A549 (cell line): ENCODE measurements at regions not wholly inside any gene's neighbourhood (a gene's known extent, or its start where the extent isn't known, plus 50 kb on each side); places are given as distances from the start of the nearest gene placed in this dataset.

Experiments
- ATAC-seq, 2 experiments: fragments of 200-7000 bp in 1 of 2; fragments of >200 bp in 1 of 2; cut with Nextera tagmentation in 1 of 2; cut with Tn5 transposase in 1 of 2; 3 replicates each; pipeline versions ENCODE4 v1.8.0 to v1.9.1; 2018 to 2020; ENCODE audit warnings: mild to moderate bottlenecking in 1 of 2, moderate library complexity in 1 of 2
- CTCF ChIA-PET: fragments of 300-600 bp; sonication (Branson Sonifier 250); formaldehyde crosslinking; extraction: SDS; loops from one replicate; lab custom pipeline; 2021; ENCODE audit warnings: antibody characterized with exemption, inconsistent platforms; lab: Yijun Ruan, JAX
- POLR2A ChIA-PET: fragments of 350-600 bp; formaldehyde crosslinking; extraction: SDS; loops from one replicate; lab custom pipeline; 2021; ENCODE audit warnings: antibody characterized with exemption, inconsistent platforms; lab: Yijun Ruan, JAX
- DNase-seq, 2 experiments: peaks; one replicate each; pipeline versions ENCODE4 v3.0.0 to v3.0.0-alpha.2; 2011 to 2016; ENCODE audit warnings: low read depth in 1 of 2, low spot score in 1 of 2
- FAIRE-seq: peaks from 2 replicates; lab custom pipeline; 2011; peaks lifted over from hg19 to GRCh38; lab: Jason Lieb, UNC
- H3K27ac ChIP-seq, 2 experiments: fragments of >200 bp; sonication (Bioruptor Twin); formaldehyde crosslinking; 3 replicates each; pipeline ENCODE4 v1.5.1; 2016 to 2017
- H3K4me1 ChIP-seq: fragments of >200 bp; sonication (Bioruptor Twin); formaldehyde crosslinking; 3 replicates; pipeline ENCODE4 v1.6.1; 2016
- H3K4me2 ChIP-seq: fragments of >200 bp; sonication (Bioruptor Twin); formaldehyde crosslinking; 3 replicates; pipeline ENCODE4 v1.6.1; 2016
- H3K4me3 ChIP-seq: fragments of >200 bp; sonication (Bioruptor Twin); formaldehyde crosslinking; 3 replicates; pipeline ENCODE4 v1.5.1; 2016
- H3K9me3 ChIP-seq: fragments of >200 bp; sonication (Bioruptor Twin); formaldehyde crosslinking; 3 replicates; pipeline ENCODE4 v1.6.1; 2016
- BCL3 ChIP-seq: fragments of >200 bp; sonication (Bioruptor Twin); formaldehyde crosslinking; IDR thresholded peaks from 3 replicates; pipeline ENCODE4 v1.6.1; 2016
- CBX2 ChIP-seq: fragments of 200-600 bp; sonication (generic); IDR thresholded peaks from 2 replicates; pipeline ENCODE4 v1.6.1; 2016; ENCODE audit warnings: low read depth, mild to moderate bottlenecking, borderline replicate concordance
- CHD2 ChIP-seq: fragments of 150-350 bp; IDR thresholded peaks from 2 replicates; pipeline ENCODE4 v1.6.1; 2014; ENCODE audit warnings: low read length; ENCODE audit not compliant: partially characterized antibody
- CHD4 ChIP-seq: fragments of 200-600 bp; sonication (generic); IDR thresholded peaks from 2 replicates; pipeline ENCODE4 v1.6.1; 2016; ENCODE audit warnings: antibody characterized with exemption, mild to moderate bottlenecking, borderline replicate concordance
- E2F6 ChIP-seq: IDR thresholded peaks from 2 replicates; pipeline ENCODE4 v1.6.1; 2012; ENCODE audit warnings: low read depth, borderline replicate concordance
- EHMT2 ChIP-seq: fragments of 200-600 bp; sonication (generic); IDR thresholded peaks from 2 replicates; pipeline ENCODE4 v1.6.1; 2016; ENCODE audit warnings: antibody characterized with exemption, low read depth, mild to moderate bottlenecking, moderate library complexity
- ESRRA ChIP-seq: fragments of 150-350 bp; IDR thresholded peaks from 2 replicates; pipeline ENCODE4 v1.6.1; 2014; ENCODE audit warnings: mild to moderate bottlenecking, low read length, borderline replicate concordance
- FOSB ChIP-seq: fragments of 250-450 bp; sonication (Bioruptor Pico); IDR thresholded peaks from 2 replicates; pipeline ENCODE4 v1.5.0; 2020; ENCODE audit warnings: mild to moderate bottlenecking, moderate library complexity
- FOXS1 ChIP-seq: fragments of 250-450 bp; sonication (Bioruptor Pico); IDR thresholded peaks from 2 replicates; pipeline ENCODE4 v1.5.0; 2020; ENCODE audit warnings: mild to moderate bottlenecking, moderate library complexity
- KDM1A ChIP-seq: fragments of 200-600 bp; sonication (generic); IDR thresholded peaks from 2 replicates; pipeline ENCODE4 v1.6.1; 2016; ENCODE audit warnings: low read depth, mild to moderate bottlenecking
- KDM5A ChIP-seq: fragments of 200-600 bp; sonication (generic); IDR thresholded peaks from 2 replicates; pipeline ENCODE4 v1.6.1; 2016; ENCODE audit warnings: antibody characterized with exemption, mild to moderate bottlenecking
- MAX ChIP-seq: IDR thresholded peaks from 2 replicates; pipeline ENCODE4 v1.6.1; 2012
- NR3C1 ChIP-seq: fragments of >200 bp; sonication (Bioruptor Twin); formaldehyde crosslinking; IDR thresholded peaks from 3 replicates; pipeline ENCODE4 v1.6.1; 2017
- PHF8 ChIP-seq: fragments of 200-600 bp; sonication (generic); IDR thresholded peaks from 2 replicates; pipeline ENCODE4 v1.6.1; 2016; ENCODE audit warnings: low read depth, mild to moderate bottlenecking, antibody characterized with exemption, moderate library complexity, borderline replicate concordance
- RAD21 ChIP-seq, 2 experiments: fragments of >200 bp in 1 of 2; sonication (Bioruptor Twin) in 1 of 2; formaldehyde crosslinking in 1 of 2; IDR thresholded peaks in 1 of 2; conservative IDR thresholded peaks in 1 of 2; 2 replicates in 1 of 2; 3 replicates in 1 of 2; pipeline ENCODE4 v1.6.1; 2012 to 2018; ENCODE audit warnings: inconsistent platforms in 1 of 2
- RCOR1 ChIP-seq: fragments of 150-350 bp; IDR thresholded peaks from 2 replicates; pipeline ENCODE4 v1.6.1; 2014; ENCODE audit warnings: antibody characterized with exemption, low read length, low read depth
- RFX5 ChIP-seq: fragments of 450-650 bp; IDR thresholded peaks from 2 replicates; pipeline ENCODE4 v1.7.1; 2014; ENCODE audit warnings: antibody characterized with exemption, mild to moderate bottlenecking, moderate library complexity
- TFCP2L1 ChIP-seq: fragments of 250-450 bp; sonication (Bioruptor Pico); IDR thresholded peaks from 2 replicates; pipeline ENCODE4 v1.5.0; 2021; ENCODE audit warnings: mild to moderate bottlenecking
- ZFP36 ChIP-seq: fragments of 450-650 bp; IDR thresholded peaks from 2 replicates; pipeline ENCODE4 v1.6.1; 2014; ENCODE audit warnings: borderline replicate concordance; ENCODE audit not compliant: partially characterized antibody
- ZNF302 ChIP-seq: fragments of 250-450 bp; sonication (Bioruptor Pico); IDR thresholded peaks from 2 replicates; pipeline ENCODE4 v1.9.0; 2021; ENCODE audit warnings: inconsistent platforms, mild to moderate bottlenecking, moderate library complexity
- ZSCAN20 ChIP-seq: fragments of 250-450 bp; sonication (Bioruptor Pico); IDR thresholded peaks from 2 replicates; pipeline ENCODE4 v1.8.0; 2022; ENCODE audit warnings: mild to moderate bottlenecking, moderate library complexity
- WGBS: methylation state at CpG from one replicate; pipeline ENCODE4 v1.1.6; 2017; ENCODE audit errors: missing lambda C conversion rate; 5-methylcytosine and 5-hydroxymethylcytosine counted together
- TF ChIP-seq, protein P1 (sequence below): fragments of >200 bp; sonication (Bioruptor Twin); formaldehyde crosslinking; IDR thresholded peaks from 2 replicates; pipeline ENCODE4 v1.6.1; 2016
- TF ChIP-seq, protein P2 (sequence below): fragments of 450-650 bp; IDR thresholded peaks from 2 replicates; pipeline ENCODE4 v1.6.1; 2014; ENCODE audit warnings: antibody characterized with exemption

- H3K4me1 ChIP-seq: no peaks in the 10 kb centered on the region
- WGBS: 59% methylated on average over 3 of the region's 3 CpGs
- ChIA-PET CTCF (no interaction called here), POLR2A (no interaction called here)
- no peak for TF ChIP-seq ZSCAN20
- no peak for TF ChIP-seq RFX5
- TF ChIP-seq FOSB (CRISPR knock-in tag): no peak
- TF ChIP-seq NR3C1: no peak
- no peak for TF ChIP-seq TFCP2L1
- TF ChIP-seq, protein P1, sequence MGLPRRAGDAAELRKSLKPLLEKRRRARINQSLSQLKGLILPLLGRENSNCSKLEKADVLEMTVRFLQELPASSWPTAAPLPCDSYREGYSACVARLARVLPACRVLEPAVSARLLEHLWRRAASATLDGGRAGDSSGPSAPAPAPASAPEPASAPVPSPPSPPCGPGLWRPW: no peak
- TF ChIP-seq CHD2: no peak
- TF ChIP-seq KDM1A: no peak
- no peak for TF ChIP-seq FOXS1 (CRISPR knock-in tag)
- TF ChIP-seq RAD21 (conservative IDR thresholded peaks at IDR 0.05 in 1 of 2, IDR thresholded peaks at IDR 0.05 in 1 of 2): no peak
- TF ChIP-seq ZNF302: no peak
- TF ChIP-seq PHF8: no peak
- no peak for TF ChIP-seq E2F6
- no peak for TF ChIP-seq ESRRA
- no peak for TF ChIP-seq CBX2
- no peak for TF ChIP-seq BCL3
- no peak for TF ChIP-seq KDM5A
- no peak for TF ChIP-seq MAX
- TF ChIP-seq ZFP36: no peak
- no peak for DNase-seq
- H3K4me3 ChIP-seq: no peak overlapping the region
- no peak overlapping the region for H3K27ac ChIP-seq
- FAIRE-seq: no peak
- no peak overlapping the region for H3K4me2 ChIP-seq
- ATAC-seq: no peak
- peaks cover 6% of the 10 kb centered on the region for H3K9me3 ChIP-seq
Observed at GRCh38 chr10:32171204-32171603, 115.0 kb upstream of the KIF5B start.

DNA sequence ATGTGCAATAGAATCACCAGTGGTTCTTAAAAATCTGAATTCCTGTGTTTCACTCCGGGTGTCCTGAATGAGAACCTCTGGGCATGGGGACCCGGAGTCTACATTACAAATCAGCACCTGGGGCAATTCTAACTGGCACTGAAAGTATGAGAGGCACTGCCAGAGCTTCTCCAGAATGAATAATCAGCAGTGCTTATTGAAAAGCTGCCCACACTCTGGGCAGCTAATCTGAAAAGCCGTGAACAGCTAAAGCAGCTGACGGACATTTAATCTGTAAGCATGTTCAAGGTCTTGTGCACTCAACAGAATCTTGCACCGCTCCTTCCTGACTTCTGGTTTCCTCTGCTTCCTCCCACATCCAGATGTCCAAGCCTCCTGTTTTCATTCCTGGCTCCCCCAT lies 113.3 kb upstream of the KIF5B start:
- WGBS: 77% methylated on average over 5 of the region's 5 CpGs
- TF ChIP-seq EHMT2 (no peak), E2F6 (no peak)
- ChIA-PET POLR2A (no interaction called here), CTCF (interaction anchor here (0.7 to 1.0 kb wide), 3 partner anchors 8 to 1537 kb away, joined by 3 to 4 read pairs (median 3); no protein-coding TSS in a partner anchor)
- DNase-seq (no peak), FAIRE-seq (no peak), ATAC-seq (no peak)
- Histone ChIP-seq H3K4me2 (no peak overlapping the region), H3K4me3 (no peak overlapping the region), H3K9me3 (peaks cover 2% of the 10 kb centered on the region; the same call in 2 of the 3 replicates), H3K4me1 (no peaks in the 10 kb centered on the region), H3K27ac (no peak overlapping the region)

DNA sequence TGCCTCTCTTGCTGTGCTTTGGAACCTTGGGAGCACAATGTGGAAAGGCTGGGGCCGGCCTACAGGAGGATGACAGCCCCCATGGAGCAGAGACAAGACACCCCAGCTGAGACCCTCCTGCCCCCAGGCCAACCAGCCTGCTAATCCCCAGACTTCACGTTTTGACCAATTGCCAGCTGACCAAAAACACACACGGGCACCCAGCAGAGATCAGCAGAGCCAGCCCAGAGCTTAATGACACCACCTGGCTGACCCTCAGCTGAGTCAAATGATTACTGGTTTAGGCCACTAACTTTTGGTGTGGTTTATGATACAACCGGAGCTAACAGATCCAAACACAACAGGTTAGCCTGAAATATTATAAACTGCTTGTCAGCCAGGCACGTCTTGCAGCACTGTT lies 111.2 kb upstream of the KIF5B start:
- Histone ChIP-seq H3K4me1 (no peaks in the 10 kb centered on the region), H3K9me3 (no peaks in the 10 kb centered on the region), H3K4me2 (no peak overlapping the region), H3K4me3 (no peak overlapping the region), H3K27ac (no peak overlapping the region)
- CTCF ChIA-PET: no interaction called here
- TF ChIP-seq NR3C1 (no peak), CHD4 (no peak), RCOR1 (no peak)
- TF ChIP-seq, protein P2, sequence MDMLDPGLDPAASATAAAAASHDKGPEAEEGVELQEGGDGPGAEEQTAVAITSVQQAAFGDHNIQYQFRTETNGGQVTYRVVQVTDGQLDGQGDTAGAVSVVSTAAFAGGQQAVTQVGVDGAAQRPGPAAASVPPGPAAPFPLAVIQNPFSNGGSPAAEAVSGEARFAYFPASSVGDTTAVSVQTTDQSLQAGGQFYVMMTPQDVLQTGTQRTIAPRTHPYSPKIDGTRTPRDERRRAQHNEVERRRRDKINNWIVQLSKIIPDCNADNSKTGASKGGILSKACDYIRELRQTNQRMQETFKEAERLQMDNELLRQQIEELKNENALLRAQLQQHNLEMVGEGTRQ: no peak
- POLR2A ChIA-PET: no interaction called here
- 69% methylated on average over 5 of the region's 5 CpGs for WGBS
- FAIRE-seq (no peak), ATAC-seq (no peak), DNase-seq (no peak)
